Gastrocnemius medialis (tissue), 4 donors: ENCODE measurements at regions not wholly inside any gene's neighbourhood (a gene's known extent, or its start where the extent isn't known, plus 50 kb on each side); places are given as distances from the start of the nearest gene placed in this dataset.

Source experiments
- ATAC-seq, 2 donors: fragments of 150-250 bp; one replicate each; pipeline ENCODE4 v1.9.1; 2016
- DNase-seq, 2 donors: peaks; one replicate each; pipeline ENCODE4 v3.0.0-alpha.2; 2019
- H3K27ac ChIP-seq, 4 donors: fragments of 200-600 bp; sonication (generic); 1 replicate in 1 of 4; 2 replicates in 3 of 4; pipeline ENCODE4 v1.5.1; 2016 to 2018; ENCODE audit warnings: mild to moderate bottlenecking in 2 of 4, moderate library complexity in 1 of 4
- H3K27me3 ChIP-seq, 3 donors: fragments of 200-600 bp; sonication (generic) in 2 of 3; 1 replicate in 1 of 3; 2 replicates in 2 of 3; pipeline versions ENCODE4 v1.5.1 to v1.6.0; 2016 to 2019; ENCODE audit warnings: mild to moderate bottlenecking in 1 of 3, moderate library complexity in 1 of 3
- H3K36me3 ChIP-seq, 2 donors: fragments of 200-600 bp; sonication (generic) in 1 of 2; one replicate each; pipeline ENCODE4 v1.5.1; 2017 to 2018
- H3K4me1 ChIP-seq, 2 donors: fragments of 200-600 bp; sonication (generic) in 1 of 2; one replicate each; pipeline ENCODE4 v1.5.1; 2016 to 2017; ENCODE audit warnings: mild to moderate bottlenecking in 2 of 2
- H3K4me3 ChIP-seq, 4 donors: fragments of 200-600 bp; sonication (generic) in 3 of 4; 1 replicate in 1 of 4; 2 replicates in 3 of 4; pipeline ENCODE4 v1.5.1; 2016 to 2019; ENCODE audit warnings: mild to moderate bottlenecking in 2 of 4
- H3K9me3 ChIP-seq, 3 donors: fragments of 200-600 bp; sonication (generic) in 2 of 3; 1 replicate in 1 of 3; 2 replicates in 2 of 3; pipeline ENCODE4 v1.5.1; 2016 to 2019
- POLR2A ChIP-seq, 2 donors: fragments of 450-650 bp; IDR thresholded peaks; one replicate each; pipeline ENCODE4 v1.6.1; 2017; ENCODE audit warnings: antibody characterized with exemption in 2 of 2, mild to moderate bottlenecking in 2 of 2, moderate library complexity in 2 of 2
- in situ Hi-C, 4 donors: fragments of 200-750 bp; cut with MboI; loops; one replicate each; pipeline versions ENCODE4 v1.15.0 to v1.8.0; 2017; ENCODE audit warnings: low sequenced_read_pairs in 4 of 4
- intact Hi-C: fragments of 100-400 bp; cut with DNase I; formaldehyde crosslinking; loops from one replicate; pipeline ENCODE4 v1.15.1; 2023; ENCODE audit warnings: low total_unique reads
- TF ChIP-seq, protein P1 (sequence below), 5 experiments: fragments of 450-650 bp in 3 of 5; fragments of 200-600 bp in 2 of 5; sonication (generic) in 2 of 5; IDR thresholded peaks in 4 of 5; conservative IDR thresholded peaks in 1 of 5; 1 replicate in 4 of 5; 2 replicates in 1 of 5; pipeline ENCODE4 v1.5.1; 2016 to 2019; ENCODE audit warnings: antibody characterized with exemption in 5 of 5, mild to moderate bottlenecking in 3 of 5, moderate library complexity in 3 of 5

- no peaks in the 10 kb centered on the region for H3K27me3 ChIP-seq
- no peaks in the 10 kb centered on the region for H3K36me3 ChIP-seq
- ATAC-seq (no peak), DNase-seq (no peak)
- TF ChIP-seq POLR2A (IDR thresholded peaks at IDR 0.05), result no peak
- TF ChIP-seq, protein P1, sequence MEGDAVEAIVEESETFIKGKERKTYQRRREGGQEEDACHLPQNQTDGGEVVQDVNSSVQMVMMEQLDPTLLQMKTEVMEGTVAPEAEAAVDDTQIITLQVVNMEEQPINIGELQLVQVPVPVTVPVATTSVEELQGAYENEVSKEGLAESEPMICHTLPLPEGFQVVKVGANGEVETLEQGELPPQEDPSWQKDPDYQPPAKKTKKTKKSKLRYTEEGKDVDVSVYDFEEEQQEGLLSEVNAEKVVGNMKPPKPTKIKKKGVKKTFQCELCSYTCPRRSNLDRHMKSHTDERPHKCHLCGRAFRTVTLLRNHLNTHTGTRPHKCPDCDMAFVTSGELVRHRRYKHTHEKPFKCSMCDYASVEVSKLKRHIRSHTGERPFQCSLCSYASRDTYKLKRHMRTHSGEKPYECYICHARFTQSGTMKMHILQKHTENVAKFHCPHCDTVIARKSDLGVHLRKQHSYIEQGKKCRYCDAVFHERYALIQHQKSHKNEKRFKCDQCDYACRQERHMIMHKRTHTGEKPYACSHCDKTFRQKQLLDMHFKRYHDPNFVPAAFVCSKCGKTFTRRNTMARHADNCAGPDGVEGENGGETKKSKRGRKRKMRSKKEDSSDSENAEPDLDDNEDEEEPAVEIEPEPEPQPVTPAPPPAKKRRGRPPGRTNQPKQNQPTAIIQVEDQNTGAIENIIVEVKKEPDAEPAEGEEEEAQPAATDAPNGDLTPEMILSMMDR (IDR thresholded peaks at IDR 0.05 in 4 of 5, conservative IDR thresholded peaks at IDR 0.05 in 1 of 5), result no peak
- in situ Hi-C loops (no loop called here), intact Hi-C loops (no loop called here)
- no peak overlapping the region for H3K4me3 ChIP-seq
- H3K27ac ChIP-seq, result no peak overlapping the region
- no peaks in the 10 kb centered on the region for H3K9me3 ChIP-seq
- H3K4me1 ChIP-seq, result no peaks in the 10 kb centered on the region
Measured at GRCh38 chr3:80374423-80374822, 606.6 kb upstream of the ROBO1 start.

DNA sequence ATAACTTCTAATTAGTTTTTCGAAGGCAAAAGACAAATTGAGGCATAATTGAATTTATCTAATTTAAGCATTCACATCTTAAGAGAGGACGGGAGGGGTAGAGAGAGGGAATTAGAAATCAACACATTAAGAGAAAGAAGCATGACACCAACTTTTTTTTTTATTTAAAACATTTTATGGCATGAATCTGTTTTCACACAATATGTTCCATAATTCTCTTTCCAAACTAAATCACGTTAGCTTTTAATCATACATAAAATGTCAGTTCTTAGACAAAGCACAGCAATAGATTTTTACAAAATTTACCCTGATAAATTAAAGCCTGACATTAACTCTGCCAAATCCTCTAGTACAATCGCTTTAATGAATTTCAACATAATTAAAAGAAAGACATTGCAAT, 600.8 kb upstream of the ROBO1 start:
- Histone ChIP-seq H3K4me1 (no peaks in the 10 kb centered on the region), H3K9me3 (no peaks in the 10 kb centered on the region), H3K27ac (no peak overlapping the region), H3K4me3 (no peak overlapping the region), H3K36me3 (no peaks in the 10 kb centered on the region), H3K27me3 (no peaks in the 10 kb centered on the region)
- no peak for ATAC-seq
- intact Hi-C loops (no loop called here), in situ Hi-C loops (no loop called here)
- no peak for DNase-seq
- TF ChIP-seq POLR2A (IDR thresholded peaks at IDR 0.05), result no peak

GRCh38 chr3:80366808-80367548, 599.2 kb upstream of the ROBO1 start:
- Histone ChIP-seq H3K27ac (no peak overlapping the region), H3K4me3 (no peak overlapping the region), H3K9me3 (no peaks in the 10 kb centered on the region), H3K36me3 (no peaks in the 10 kb centered on the region), H3K27me3 (no peaks in the 10 kb centered on the region), H3K4me1 (no peaks in the 10 kb centered on the region)
- intact Hi-C loops (no loop called here), in situ Hi-C loops (no loop called here)
- TF ChIP-seq POLR2A (IDR thresholded peaks at IDR 0.05), result no peak
- TF ChIP-seq, protein P1 (IDR thresholded peaks at IDR 0.05 in 4 of 5, conservative IDR thresholded peaks at IDR 0.05 in 1 of 5), result no peak
- DNase-seq (no peak), ATAC-seq (no peak)

GRCh38 chr3:80357761-80358160, 590.0 kb upstream of the ROBO1 start:
- intact Hi-C loops, result no loop called here

DNA sequence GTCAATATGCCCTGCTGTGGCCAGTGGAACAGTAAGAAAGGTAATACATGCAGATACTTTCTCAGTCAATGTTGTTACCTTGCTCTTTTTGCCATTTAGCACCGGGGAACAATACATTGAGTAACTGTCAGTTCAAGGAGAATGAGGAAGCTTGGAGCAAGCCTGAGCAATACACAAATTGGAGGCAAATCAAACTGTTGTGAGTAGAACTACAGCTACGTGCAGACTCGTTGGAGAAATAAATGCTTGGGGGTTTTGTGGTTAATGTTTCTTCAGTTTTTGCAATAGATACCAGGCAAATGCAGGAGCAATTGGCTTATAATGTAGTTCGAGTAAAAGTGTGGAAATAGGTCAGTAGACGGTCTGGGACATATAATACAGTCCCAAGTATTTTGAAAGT, 587.3 kb upstream of the ROBO1 start:
- in situ Hi-C loops, result no loop called here
- Histone ChIP-seq H3K4me3 (no peak overlapping the region), H3K4me1 (no peaks in the 10 kb centered on the region), H3K9me3 (no peaks in the 10 kb centered on the region), H3K27ac (no peak overlapping the region), H3K36me3 (no peaks in the 10 kb centered on the region), H3K27me3 (no peaks in the 10 kb centered on the region)
- DNase-seq (no peak), ATAC-seq (no peak)
- no peak for TF ChIP-seq POLR2A (IDR thresholded peaks at IDR 0.05)
- TF ChIP-seq, protein P1 (IDR thresholded peaks at IDR 0.05 in 4 of 5, conservative IDR thresholded peaks at IDR 0.05 in 1 of 5), result no peak
- intact Hi-C loops, result no loop called here

More at GRCh38 chr3:80357761-80358160, 590.0 kb upstream of the ROBO1 start:
- Histone ChIP-seq H3K27ac (no peak overlapping the region), H3K9me3 (no peaks in the 10 kb centered on the region), H3K4me1 (no peaks in the 10 kb centered on the region), H3K36me3 (no peaks in the 10 kb centered on the region), H3K27me3 (no peaks in the 10 kb centered on the region), H3K4me3 (no peak overlapping the region)
- TF ChIP-seq POLR2A (IDR thresholded peaks at IDR 0.05), result no peak
- TF ChIP-seq, protein P1 (IDR thresholded peaks at IDR 0.05 in 4 of 5, conservative IDR thresholded peaks at IDR 0.05 in 1 of 5), result no peak
- in situ Hi-C loops, result no loop called here
- no peak for DNase-seq
- no peak for ATAC-seq
